ENCODE measurements at regions not wholly inside any gene's neighbourhood (a gene's known extent, or its start where the extent isn't known, plus 50 kb on each side); places are given as distances from the start of the nearest gene placed in this dataset.

GRCh38 chr6:167495506-167496401 is 170.9 kb downstream of the TTLL2 start:
- FAIRE-seq = no peak
- TF ChIP-seq JUNB (IDR thresholded peaks at IDR 0.05) = no peak
- TF ChIP-seq SMC3 (IDR thresholded peaks at IDR 0.05) = no peak
- no peak for TF ChIP-seq EHMT2 (IDR thresholded peaks at IDR 0.05; ENCODE audit: low read depth)
- no peak for TF ChIP-seq ZSCAN20 (CRISPR knock-in tag; IDR thresholded peaks at IDR 0.05)
- no peak for TF ChIP-seq E2F6 (IDR thresholded peaks at IDR 0.05; ENCODE audit: borderline replicate concordance, low read depth)
- TF ChIP-seq MYC (IDR thresholded peaks at IDR 0.05; ENCODE audit: borderline replicate concordance, low read length) = no peak
- TF ChIP-seq PHF8 (IDR thresholded peaks at IDR 0.05; ENCODE audit: borderline replicate concordance, low read depth) = no peak
- no peak for TF ChIP-seq RCOR1 (IDR thresholded peaks at IDR 0.05; ENCODE audit: low read depth, low read length)
- no peak for TF ChIP-seq ATOH8 (CRISPR knock-in tag; IDR thresholded peaks at IDR 0.05; ENCODE audit: low read depth)
- TF ChIP-seq NPAS2 (CRISPR knock-in tag; IDR thresholded peaks at IDR 0.05; ENCODE audit: borderline replicate concordance) = no peak
- TF ChIP-seq, protein P1, sequence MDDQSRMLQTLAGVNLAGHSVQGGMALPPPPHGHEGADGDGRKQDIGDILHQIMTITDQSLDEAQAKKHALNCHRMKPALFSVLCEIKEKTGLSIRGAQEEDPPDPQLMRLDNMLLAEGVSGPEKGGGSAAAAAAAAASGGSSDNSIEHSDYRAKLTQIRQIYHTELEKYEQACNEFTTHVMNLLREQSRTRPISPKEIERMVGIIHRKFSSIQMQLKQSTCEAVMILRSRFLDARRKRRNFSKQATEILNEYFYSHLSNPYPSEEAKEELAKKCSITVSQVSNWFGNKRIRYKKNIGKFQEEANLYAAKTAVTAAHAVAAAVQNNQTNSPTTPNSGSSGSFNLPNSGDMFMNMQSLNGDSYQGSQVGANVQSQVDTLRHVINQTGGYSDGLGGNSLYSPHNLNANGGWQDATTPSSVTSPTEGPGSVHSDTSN (IDR thresholded peaks at IDR 0.05) = no peak
- no peak for TF ChIP-seq MAFK (IDR thresholded peaks at IDR 0.05; ENCODE audit: partially characterized antibody)
- no peak for TF ChIP-seq NFE2L2 (conservative IDR thresholded peaks at IDR 0.05; ENCODE audit: low read length)
- TF ChIP-seq CTCF (IDR thresholded peaks at IDR 0.05) = no peak
- no peak for TF ChIP-seq ZFP36 (IDR thresholded peaks at IDR 0.05; ENCODE audit: borderline replicate concordance, partially characterized antibody)
- TF ChIP-seq, protein P2, sequence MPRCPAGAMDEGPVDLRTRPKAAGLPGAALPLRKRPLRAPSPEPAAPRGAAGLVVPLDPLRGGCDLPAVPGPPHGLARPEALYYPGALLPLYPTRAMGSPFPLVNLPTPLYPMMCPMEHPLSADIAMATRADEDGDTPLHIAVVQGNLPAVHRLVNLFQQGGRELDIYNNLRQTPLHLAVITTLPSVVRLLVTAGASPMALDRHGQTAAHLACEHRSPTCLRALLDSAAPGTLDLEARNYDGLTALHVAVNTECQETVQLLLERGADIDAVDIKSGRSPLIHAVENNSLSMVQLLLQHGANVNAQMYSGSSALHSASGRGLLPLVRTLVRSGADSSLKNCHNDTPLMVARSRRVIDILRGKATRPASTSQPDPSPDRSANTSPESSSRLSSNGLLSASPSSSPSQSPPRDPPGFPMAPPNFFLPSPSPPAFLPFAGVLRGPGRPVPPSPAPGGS (IDR thresholded peaks at IDR 0.05) = no peak
- no peak for TF ChIP-seq RAD21 (conservative IDR thresholded peaks at IDR 0.05 in 1 of 2, IDR thresholded peaks at IDR 0.05 in 1 of 2)
- ChIA-PET CTCF (no interaction called here), POLR2A (no interaction called here)
- H3K4me3 ChIP-seq = no peak overlapping the region
- no peak overlapping the region for H3K4me2 ChIP-seq
- no peak for ATAC-seq
- WGBS (ENCODE audit: missing lambda C conversion rate) = 54% methylated on average over 17 of the region's 19 CpGs
- no peaks in the 10 kb centered on the region for H3K9me3 ChIP-seq
- H3K27ac ChIP-seq = no peak overlapping the region
- H3K4me1 ChIP-seq = no peaks in the 10 kb centered on the region
- DNase-seq (ENCODE audit: low read depth in 1 of 2, low spot score in 1 of 2) = no peak

GRCh38 chr6:167496707-167497106 is 171.8 kb downstream of the TTLL2 start:
- no peak overlapping the region for H3K27ac ChIP-seq
- FAIRE-seq = no peak
- no peaks in the 10 kb centered on the region for H3K4me1 ChIP-seq
- 80% methylated on average over 1 of the region's 7 CpGs for WGBS (ENCODE audit: missing lambda C conversion rate)
- no peak for DNase-seq (ENCODE audit: low read depth in 1 of 2, low spot score in 1 of 2)
- H3K4me3 ChIP-seq = no peak overlapping the region
- POLR2A ChIA-PET = no interaction called here
- ATAC-seq = no peak
- H3K9me3 ChIP-seq = no peaks in the 10 kb centered on the region
- CTCF ChIA-PET = no interaction called here
- H3K4me2 ChIP-seq = no peak overlapping the region
- TF ChIP-seq, protein P3, sequence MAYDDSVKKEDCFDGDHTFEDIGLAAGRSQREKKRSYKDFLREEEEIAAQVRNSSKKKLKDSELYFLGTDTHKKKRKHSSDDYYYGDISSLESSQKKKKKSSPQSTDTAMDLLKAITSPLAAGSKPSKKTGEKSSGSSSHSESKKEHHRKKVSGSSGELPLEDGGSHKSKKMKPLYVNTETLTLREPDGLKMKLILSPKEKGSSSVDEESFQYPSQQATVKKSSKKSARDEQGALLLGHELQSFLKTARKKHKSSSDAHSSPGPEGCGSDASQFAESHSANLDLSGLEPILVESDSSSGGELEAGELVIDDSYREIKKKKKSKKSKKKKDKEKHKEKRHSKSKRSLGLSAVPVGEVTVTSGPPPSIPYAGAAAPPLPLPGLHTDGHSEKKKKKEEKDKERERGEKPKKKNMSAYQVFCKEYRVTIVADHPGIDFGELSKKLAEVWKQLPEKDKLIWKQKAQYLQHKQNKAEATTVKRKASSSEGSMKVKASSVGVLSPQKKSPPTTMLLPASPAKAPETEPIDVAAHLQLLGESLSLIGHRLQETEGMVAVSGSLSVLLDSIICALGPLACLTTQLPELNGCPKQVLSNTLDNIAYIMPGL (CRISPR knock-in tag; IDR thresholded peaks at IDR 0.05; ENCODE audit: borderline replicate concordance) = no peak
- no peak for TF ChIP-seq EHF (CRISPR knock-in tag; IDR thresholded peaks at IDR 0.05)
- TF ChIP-seq HDAC2 (IDR thresholded peaks at IDR 0.05) = no peak
- TF ChIP-seq CHD4 (IDR thresholded peaks at IDR 0.05; ENCODE audit: borderline replicate concordance) = no peak
- TF ChIP-seq NFE2L2 (conservative IDR thresholded peaks at IDR 0.05; ENCODE audit: low read length) = no peak
- no peak for TF ChIP-seq CBX8 (IDR thresholded peaks at IDR 0.05)
- TF ChIP-seq HOXB5 (CRISPR knock-in tag; IDR thresholded peaks at IDR 0.05) = no peak
- TF ChIP-seq ZC3H11A (IDR thresholded peaks at IDR 0.05) = no peak
- TF ChIP-seq, protein P1 (IDR thresholded peaks at IDR 0.05) = no peak
- TF ChIP-seq, protein P2 (IDR thresholded peaks at IDR 0.05) = no peak
- TF ChIP-seq FOXS1 (CRISPR knock-in tag; IDR thresholded peaks at IDR 0.05) = no peak

Measured in A549 (cell line).